ENCODE measurements at regions not wholly inside any gene's neighbourhood (a gene's known extent, or its start where the extent isn't known, plus 50 kb on each side); places are given as distances from the start of the nearest gene placed in this dataset.

DNA sequence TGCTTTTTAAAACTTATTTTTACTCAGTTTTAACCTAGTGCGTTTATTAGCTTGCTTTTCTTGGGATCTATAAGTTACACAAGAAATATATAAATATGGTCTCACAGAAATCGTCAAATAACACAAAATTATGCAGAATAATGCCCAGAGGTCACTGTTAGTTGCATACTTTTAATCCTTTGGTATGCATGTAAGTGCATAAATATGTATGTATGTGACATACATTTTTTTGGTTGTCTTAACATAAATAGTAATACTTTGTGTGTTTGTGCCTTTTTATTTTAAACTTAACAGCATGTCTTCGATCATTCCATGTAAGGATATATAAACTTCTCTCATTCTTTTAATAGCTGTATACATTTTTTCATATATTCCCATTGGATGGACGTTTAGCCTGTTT lies 459.6 kb downstream of the PCNX1 start:
- TF ChIP-seq, protein P1, sequence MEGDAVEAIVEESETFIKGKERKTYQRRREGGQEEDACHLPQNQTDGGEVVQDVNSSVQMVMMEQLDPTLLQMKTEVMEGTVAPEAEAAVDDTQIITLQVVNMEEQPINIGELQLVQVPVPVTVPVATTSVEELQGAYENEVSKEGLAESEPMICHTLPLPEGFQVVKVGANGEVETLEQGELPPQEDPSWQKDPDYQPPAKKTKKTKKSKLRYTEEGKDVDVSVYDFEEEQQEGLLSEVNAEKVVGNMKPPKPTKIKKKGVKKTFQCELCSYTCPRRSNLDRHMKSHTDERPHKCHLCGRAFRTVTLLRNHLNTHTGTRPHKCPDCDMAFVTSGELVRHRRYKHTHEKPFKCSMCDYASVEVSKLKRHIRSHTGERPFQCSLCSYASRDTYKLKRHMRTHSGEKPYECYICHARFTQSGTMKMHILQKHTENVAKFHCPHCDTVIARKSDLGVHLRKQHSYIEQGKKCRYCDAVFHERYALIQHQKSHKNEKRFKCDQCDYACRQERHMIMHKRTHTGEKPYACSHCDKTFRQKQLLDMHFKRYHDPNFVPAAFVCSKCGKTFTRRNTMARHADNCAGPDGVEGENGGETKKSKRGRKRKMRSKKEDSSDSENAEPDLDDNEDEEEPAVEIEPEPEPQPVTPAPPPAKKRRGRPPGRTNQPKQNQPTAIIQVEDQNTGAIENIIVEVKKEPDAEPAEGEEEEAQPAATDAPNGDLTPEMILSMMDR (IDR thresholded peaks at IDR 0.05; ENCODE audit: low read depth, low read length) = no peak
- TF ChIP-seq POLR2A (IDR thresholded peaks at IDR 0.05; ENCODE audit: extremely low read depth, insufficient read length) (no peak), MYC (IDR thresholded peaks at IDR 0.05; ENCODE audit: low read depth, low read length) (no peak)

All from NB4 (cell line).